ENCODE measurements at regions not wholly inside any gene's neighbourhood (a gene's known extent, or its start where the extent isn't known, plus 50 kb on each side); places are given as distances from the start of the nearest gene placed in this dataset.

- no peak for TF ChIP-seq POLR2AphosphoS5 (IDR thresholded peaks at IDR 0.05; ENCODE audit: low read depth, low read length)
- TF ChIP-seq FOXP2 (optimal IDR thresholded peaks at IDR 0.05; ENCODE audit: borderline replicate concordance, extremely low read depth, extremely low read length, insufficient read depth): no peak
- TF ChIP-seq TAF1 (IDR thresholded peaks at IDR 0.05; ENCODE audit: borderline replicate concordance, insufficient read depth, low read length): no peak
- TF ChIP-seq SIN3A (IDR thresholded peaks at IDR 0.05; ENCODE audit: borderline replicate concordance, insufficient read depth, low read length): no peak
- no peak for TF ChIP-seq REST (IDR thresholded peaks at IDR 0.05; ENCODE audit: insufficient read depth in 1 of 2, low read depth in 2 of 2, low read length in 2 of 2)
Observed at GRCh38 chr3:117725314-117725713, 1015.7 kb downstream of the TUSC7 start.

GRCh38 chr3:117726776-117727175, 1017.2 kb downstream of the TUSC7 start:
- TF ChIP-seq REST (IDR thresholded peaks at IDR 0.05; ENCODE audit: insufficient read depth in 1 of 2, low read depth in 2 of 2, low read length in 2 of 2) (no peak), SIN3A (IDR thresholded peaks at IDR 0.05; ENCODE audit: borderline replicate concordance, insufficient read depth, low read length) (no peak), POLR2AphosphoS5 (IDR thresholded peaks at IDR 0.05; ENCODE audit: low read depth, low read length) (no peak), FOXP2 (optimal IDR thresholded peaks at IDR 0.05; ENCODE audit: borderline replicate concordance, extremely low read depth, extremely low read length, insufficient read depth) (no peak), TAF1 (IDR thresholded peaks at IDR 0.05; ENCODE audit: borderline replicate concordance, insufficient read depth, low read length) (no peak)

DNA sequence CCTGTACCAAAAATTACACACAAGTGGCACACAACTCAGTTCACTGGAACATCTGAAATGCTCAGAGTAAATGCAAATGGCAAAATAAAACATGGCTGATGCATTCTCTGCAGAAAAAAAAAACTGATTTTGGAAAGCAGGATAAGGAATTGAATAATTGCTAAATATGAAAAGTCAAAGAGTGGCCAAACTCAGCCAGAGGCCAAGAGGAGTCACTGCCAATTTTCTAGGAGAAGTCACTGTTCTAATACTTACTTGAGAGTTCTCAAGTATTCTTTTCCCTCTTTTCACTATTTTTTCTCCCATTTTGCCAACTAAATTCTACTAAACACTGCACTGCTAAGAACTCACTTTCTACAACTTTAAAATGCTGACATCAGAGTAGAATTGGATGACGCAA, 1018.6 kb downstream of the TUSC7 start:
- TF ChIP-seq REST (IDR thresholded peaks at IDR 0.05; ENCODE audit: insufficient read depth in 1 of 2, low read depth in 2 of 2, low read length in 2 of 2): no peak
- no peak for TF ChIP-seq FOXP2 (optimal IDR thresholded peaks at IDR 0.05; ENCODE audit: borderline replicate concordance, extremely low read depth, extremely low read length, insufficient read depth)
- TF ChIP-seq SIN3A (IDR thresholded peaks at IDR 0.05; ENCODE audit: borderline replicate concordance, insufficient read depth, low read length): no peak
- TF ChIP-seq TAF1 (IDR thresholded peaks at IDR 0.05; ENCODE audit: borderline replicate concordance, insufficient read depth, low read length): no peak
- TF ChIP-seq POLR2AphosphoS5 (IDR thresholded peaks at IDR 0.05; ENCODE audit: low read depth, low read length): no peak

- TF ChIP-seq SIN3A (IDR thresholded peaks at IDR 0.05; ENCODE audit: borderline replicate concordance, insufficient read depth, low read length) (no peak), FOXP2 (optimal IDR thresholded peaks at IDR 0.05; ENCODE audit: borderline replicate concordance, extremely low read depth, extremely low read length, insufficient read depth) (no peak), REST (IDR thresholded peaks at IDR 0.05; ENCODE audit: insufficient read depth in 1 of 2, low read depth in 2 of 2, low read length in 2 of 2) (no peak), TAF1 (IDR thresholded peaks at IDR 0.05; ENCODE audit: borderline replicate concordance, insufficient read depth, low read length) (no peak), POLR2AphosphoS5 (IDR thresholded peaks at IDR 0.05; ENCODE audit: low read depth, low read length) (no peak)
Observed at GRCh38 chr3:117734496-117734895, 1024.9 kb downstream of the TUSC7 start.

Measured in PFSK-1 (cell line).